ENCODE measurements at regions not wholly inside any gene's neighbourhood (a gene's known extent, or its start where the extent isn't known, plus 50 kb on each side); places are given as distances from the start of the nearest gene placed in this dataset.
"Not testable (repeated sequence)": the region's sequence is repeated elsewhere in the genome, so short reads cannot be mapped to it uniquely, and the experiment has no call there.

DNA sequence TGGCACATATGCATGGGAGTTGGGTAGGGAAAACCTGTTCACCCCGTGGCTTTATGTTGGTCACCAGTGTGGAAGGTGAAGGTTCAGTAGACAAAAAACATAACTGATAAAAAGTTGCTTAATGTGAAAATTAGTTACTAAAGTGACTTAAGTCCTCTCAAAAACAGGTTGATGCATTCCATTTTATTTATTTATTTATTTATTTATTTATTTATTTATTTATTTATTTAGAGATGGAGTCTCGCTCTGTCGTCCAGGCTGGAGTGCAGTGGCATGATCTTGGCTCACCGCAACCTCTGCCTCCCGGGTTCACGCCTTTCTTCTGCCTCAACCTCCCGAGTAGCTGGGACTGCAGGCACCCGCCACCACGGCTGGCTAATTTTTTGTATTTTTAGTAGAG is 541.0 kb downstream of the DCDC2C start:
- not testable (repeated sequence) for H3K36me3 Mint-ChIP-seq; ATAC-seq (ENCODE audit: low read depth in 2 of 2); H3K4me1 Mint-ChIP-seq; H3K27me3 ChIP-seq (ENCODE audit: control insufficient read depth, insufficient read depth, low read length); H3K9me3 ChIP-seq (ENCODE audit: control insufficient read depth in 2 of 2, low read length in 2 of 2); H3K27ac ChIP-seq (ENCODE audit: insufficient read depth, low read length, poor library complexity, severe bottlenecking); H3K36me3 ChIP-seq (ENCODE audit: control insufficient read depth, insufficient read depth, low read length); H3K4me1 ChIP-seq (ENCODE audit: control insufficient read depth, insufficient read depth, low read length, poor library complexity, severe bottlenecking); H3K27ac Mint-ChIP-seq; H3K4me3 ChIP-seq (ENCODE audit: low read depth, low read length); DNase-seq; H3K4me3 Mint-ChIP-seq; H3K27me3 Mint-ChIP-seq
- H3K9me3 Mint-ChIP-seq: peaks cover 4 to 29% (median 7%) of the 10 kb centered on the region in 7 donors

- peaks cover 0 to 23% (median 11%) of the 10 kb centered on the region in 7 donors for H3K9me3 Mint-ChIP-seq
- H3K36me3 Mint-ChIP-seq: no peaks in the 10 kb centered on the region
- H3K27ac Mint-ChIP-seq: no peak overlapping the region
- H3K36me3 ChIP-seq (ENCODE audit: control insufficient read depth, insufficient read depth, low read length): no peaks in the 10 kb centered on the region
- ATAC-seq (ENCODE audit: low read depth in 2 of 2) (no peak), DNase-seq (no peak)
- H3K27me3 ChIP-seq (ENCODE audit: control insufficient read depth, insufficient read depth, low read length): no peaks in the 10 kb centered on the region
- H3K4me3 Mint-ChIP-seq: no peak overlapping the region
- H3K4me1 Mint-ChIP-seq: no peaks in the 10 kb centered on the region
- peaks cover 2 to 5% of the 10 kb centered on the region in 2 experiments for H3K9me3 ChIP-seq (ENCODE audit: control insufficient read depth in 2 of 2, low read length in 2 of 2)
- no peaks in the 10 kb centered on the region for H3K4me1 ChIP-seq (ENCODE audit: control insufficient read depth, insufficient read depth, low read length, poor library complexity, severe bottlenecking)
- H3K27me3 Mint-ChIP-seq: no peaks in the 10 kb centered on the region
- H3K4me3 ChIP-seq (ENCODE audit: low read depth, low read length): no peak overlapping the region
- no peak overlapping the region for H3K27ac ChIP-seq (ENCODE audit: insufficient read depth, low read length, poor library complexity, severe bottlenecking)
Observed at GRCh38 chr2:4246364-4247131, 543.2 kb downstream of the DCDC2C start.

DNA sequence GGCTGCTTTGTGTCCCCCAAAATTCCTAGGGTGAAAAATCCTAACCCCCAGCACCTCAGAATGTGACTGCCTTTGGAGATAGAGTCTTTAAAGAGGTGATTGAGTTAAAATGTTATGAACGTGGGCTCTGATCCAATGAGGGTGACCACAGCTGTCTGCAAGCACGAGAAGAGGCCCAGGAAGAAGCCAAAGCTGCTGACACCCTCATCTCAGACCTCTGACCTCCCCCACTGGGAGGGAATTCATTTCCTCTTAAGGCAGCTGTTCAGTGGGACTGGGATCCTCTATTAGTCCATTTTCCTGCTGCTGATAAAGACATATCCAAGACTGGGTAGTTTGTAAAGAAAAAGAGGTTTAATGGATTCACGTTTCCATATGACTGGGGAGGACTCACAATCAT is 544.4 kb downstream of the DCDC2C start:
- H3K27me3 ChIP-seq (ENCODE audit: control insufficient read depth, insufficient read depth, low read length): no peaks in the 10 kb centered on the region
- H3K27ac ChIP-seq (ENCODE audit: insufficient read depth, low read length, poor library complexity, severe bottlenecking): no peak overlapping the region
- no peak for DNase-seq
- H3K4me1 ChIP-seq (ENCODE audit: control insufficient read depth, insufficient read depth, low read length, poor library complexity, severe bottlenecking): no peaks in the 10 kb centered on the region
- no peak overlapping the region for H3K4me3 ChIP-seq (ENCODE audit: low read depth, low read length)
- H3K36me3 ChIP-seq (ENCODE audit: control insufficient read depth, insufficient read depth, low read length): no peaks in the 10 kb centered on the region
- H3K27ac Mint-ChIP-seq: no peak overlapping the region
- H3K9me3 ChIP-seq (ENCODE audit: control insufficient read depth in 2 of 2, low read length in 2 of 2): peaks cover 2 to 5% of the 10 kb centered on the region in 2 experiments
- no peaks in the 10 kb centered on the region for H3K4me1 Mint-ChIP-seq
- no peak for ATAC-seq (ENCODE audit: low read depth in 2 of 2)
- H3K4me3 Mint-ChIP-seq: no peak overlapping the region
- peaks cover under 1 to 20% (median 11%) of the 10 kb centered on the region in 7 donors for H3K9me3 Mint-ChIP-seq
- H3K27me3 Mint-ChIP-seq: no peaks in the 10 kb centered on the region
- H3K36me3 Mint-ChIP-seq: no peaks in the 10 kb centered on the region

GRCh38 chr2:4255491-4255890 is 552.1 kb downstream of the DCDC2C start:
- Histone ChIP-seq H3K4me3 (ENCODE audit: low read depth, low read length) (no peak overlapping the region), H3K27ac (ENCODE audit: insufficient read depth, low read length, poor library complexity, severe bottlenecking) (no peak overlapping the region), H3K36me3 (ENCODE audit: control insufficient read depth, insufficient read depth, low read length) (no peaks in the 10 kb centered on the region), H3K4me1 (ENCODE audit: control insufficient read depth, insufficient read depth, low read length, poor library complexity, severe bottlenecking) (no peaks in the 10 kb centered on the region), H3K9me3 (ENCODE audit: control insufficient read depth in 2 of 2, low read length in 2 of 2) (no peaks in the 10 kb centered on the region), H3K27me3 (ENCODE audit: control insufficient read depth, insufficient read depth, low read length) (no peaks in the 10 kb centered on the region)
- Mint-ChIP-seq H3K27me3 (no peaks in the 10 kb centered on the region), H3K9me3 (peaks cover 0 to 19% (median 3%) of the 10 kb centered on the region in 7 donors), H3K27ac (no peak overlapping the region), H3K36me3 (no peaks in the 10 kb centered on the region), H3K4me3 (no peak overlapping the region), H3K4me1 (no peaks in the 10 kb centered on the region)
- DNase-seq (no peak), ATAC-seq (ENCODE audit: low read depth in 2 of 2) (no peak)

GRCh38 chr2:4256351-4256750 is 553.0 kb downstream of the DCDC2C start:
- Mint-ChIP-seq H3K27me3 (no peaks in the 10 kb centered on the region), H3K27ac (no peak overlapping the region), H3K4me1 (no peaks in the 10 kb centered on the region), H3K9me3 (peaks cover 0 to 19% (median 5%) of the 10 kb centered on the region in 7 donors), H3K4me3 (no peak overlapping the region), H3K36me3 (no peaks in the 10 kb centered on the region)
- ATAC-seq (ENCODE audit: low read depth in 2 of 2) (no peak), DNase-seq (no peak)
- H3K9me3 ChIP-seq (ENCODE audit: control insufficient read depth in 2 of 2, low read length in 2 of 2): no peaks in the 10 kb centered on the region
- H3K27me3 ChIP-seq (ENCODE audit: control insufficient read depth, insufficient read depth, low read length): no peaks in the 10 kb centered on the region
- no peaks in the 10 kb centered on the region for H3K4me1 ChIP-seq (ENCODE audit: control insufficient read depth, insufficient read depth, low read length, poor library complexity, severe bottlenecking)
- H3K27ac ChIP-seq (ENCODE audit: insufficient read depth, low read length, poor library complexity, severe bottlenecking): no peak overlapping the region
- H3K4me3 ChIP-seq (ENCODE audit: low read depth, low read length): no peak overlapping the region
- no peaks in the 10 kb centered on the region for H3K36me3 ChIP-seq (ENCODE audit: control insufficient read depth, insufficient read depth, low read length)

- Histone ChIP-seq H3K27ac (ENCODE audit: insufficient read depth, low read length, poor library complexity, severe bottlenecking) (no peak overlapping the region), H3K36me3 (ENCODE audit: control insufficient read depth, insufficient read depth, low read length) (no peaks in the 10 kb centered on the region), H3K27me3 (ENCODE audit: control insufficient read depth, insufficient read depth, low read length) (no peaks in the 10 kb centered on the region), H3K4me3 (ENCODE audit: low read depth, low read length) (no peak overlapping the region), H3K4me1 (ENCODE audit: control insufficient read depth, insufficient read depth, low read length, poor library complexity, severe bottlenecking) (no peaks in the 10 kb centered on the region), H3K9me3 (ENCODE audit: control insufficient read depth in 2 of 2, low read length in 2 of 2) (no peaks in the 10 kb centered on the region)
- Mint-ChIP-seq H3K36me3 (no peaks in the 10 kb centered on the region), H3K4me1 (no peaks in the 10 kb centered on the region), H3K27ac (no peak overlapping the region), H3K27me3 (no peaks in the 10 kb centered on the region), H3K9me3 (peaks cover 0 to 23% (median 4%) of the 10 kb centered on the region in 7 donors), H3K4me3 (no peak overlapping the region)
- no peak for ATAC-seq (ENCODE audit: low read depth in 2 of 2)
- DNase-seq: no peak
Observed at GRCh38 chr2:4258563-4258962, 555.2 kb downstream of the DCDC2C start.

GRCh38 chr2:4265936-4266335 is 562.6 kb downstream of the DCDC2C start:
- no peak for ATAC-seq (ENCODE audit: low read depth in 2 of 2)
- H3K27me3 Mint-ChIP-seq: no peaks in the 10 kb centered on the region
- no peak for DNase-seq
- H3K36me3 Mint-ChIP-seq: no peaks in the 10 kb centered on the region
- no peak overlapping the region for H3K4me3 ChIP-seq (ENCODE audit: low read depth, low read length)
- H3K36me3 ChIP-seq (ENCODE audit: control insufficient read depth, insufficient read depth, low read length): no peaks in the 10 kb centered on the region
- H3K4me3 Mint-ChIP-seq: no peak overlapping the region
- no peaks in the 10 kb centered on the region for H3K27me3 ChIP-seq (ENCODE audit: control insufficient read depth, insufficient read depth, low read length)
- H3K27ac Mint-ChIP-seq: no peak overlapping the region
- no peaks in the 10 kb centered on the region for H3K4me1 ChIP-seq (ENCODE audit: control insufficient read depth, insufficient read depth, low read length, poor library complexity, severe bottlenecking)
- no peak overlapping the region for H3K27ac ChIP-seq (ENCODE audit: insufficient read depth, low read length, poor library complexity, severe bottlenecking)
- H3K4me1 Mint-ChIP-seq: no peaks in the 10 kb centered on the region
- no peaks in the 10 kb centered on the region for H3K9me3 ChIP-seq (ENCODE audit: control insufficient read depth in 2 of 2, low read length in 2 of 2)
- H3K9me3 Mint-ChIP-seq: peaks cover 0 to 7% (median 2%) of the 10 kb centered on the region in 7 donors

- no peak overlapping the region for H3K27ac ChIP-seq (ENCODE audit: insufficient read depth, low read length, poor library complexity, severe bottlenecking)
- Mint-ChIP-seq H3K27me3 (no peaks in the 10 kb centered on the region), H3K36me3 (no peaks in the 10 kb centered on the region), H3K4me1 (no peaks in the 10 kb centered on the region), H3K4me3 (no peak overlapping the region), H3K27ac (no peak overlapping the region), H3K9me3 (peaks cover 0 to 5% (median 1%) of the 10 kb centered on the region in 7 donors)
- no peaks in the 10 kb centered on the region for H3K9me3 ChIP-seq (ENCODE audit: control insufficient read depth in 2 of 2, low read length in 2 of 2)
- no peaks in the 10 kb centered on the region for H3K36me3 ChIP-seq (ENCODE audit: control insufficient read depth, insufficient read depth, low read length)
- no peak for ATAC-seq (ENCODE audit: low read depth in 2 of 2)
- H3K4me3 ChIP-seq (ENCODE audit: low read depth, low read length): no peak overlapping the region
- no peak for DNase-seq
- no peaks in the 10 kb centered on the region for H3K27me3 ChIP-seq (ENCODE audit: control insufficient read depth, insufficient read depth, low read length)
- no peaks in the 10 kb centered on the region for H3K4me1 ChIP-seq (ENCODE audit: control insufficient read depth, insufficient read depth, low read length, poor library complexity, severe bottlenecking)
Observed at GRCh38 chr2:4269885-4270284, 566.5 kb downstream of the DCDC2C start.

Measured in CD4-positive, CD25-positive, alpha-beta regulatory T cell (primary cell).